BLaER1 treated with 17β-estradiol and CSF1 and Interleukin-3, amounts not matched to agents 10 nM and 100 nM (cell line): ENCODE measurements at regions not wholly inside any gene's neighbourhood (a gene's known extent, or its start where the extent isn't known, plus 50 kb on each side); places are given as distances from the start of the nearest gene placed in this dataset.
"Not testable (repeated sequence)": the region's sequence is repeated elsewhere in the genome, so short reads cannot be mapped to it uniquely, and the experiment has no call there.

Experiments
- H3K27ac ChIP-seq, 11 experiments: shearing (Covaris generic); formaldehyde crosslinking; 2 replicates each; pipeline ENCODE4 v1.8.1; 2022
- H3K27me3 ChIP-seq, 11 experiments: shearing (Covaris generic); formaldehyde crosslinking; 2 replicates each; pipeline ENCODE4 v1.8.1; 2022
- H3K36me3 ChIP-seq, 11 experiments: shearing (Covaris generic); formaldehyde crosslinking; 2 replicates each; pipeline ENCODE4 v1.8.1; 2022
- H3K4me1 ChIP-seq, 10 experiments: shearing (Covaris generic); formaldehyde crosslinking; 2 replicates each; pipeline ENCODE4 v1.8.1; 2022
- H3K4me2 ChIP-seq, 11 experiments: shearing (Covaris generic); formaldehyde crosslinking; 2 replicates each; pipeline ENCODE4 v1.8.1; 2022
- H3K4me3 ChIP-seq, 10 experiments: shearing (Covaris generic); formaldehyde crosslinking; 2 replicates each; pipeline ENCODE4 v1.8.1; 2022
- H3K9ac ChIP-seq, 11 experiments: shearing (Covaris generic); formaldehyde crosslinking; 2 replicates each; pipeline ENCODE4 v1.8.1; 2022
- H3K9me3 ChIP-seq, 11 experiments: shearing (Covaris generic); formaldehyde crosslinking; replicated peaks in 1 of 11; 2 replicates each; pipeline ENCODE4 v1.8.1; 2022
- H4K20me1 ChIP-seq, 11 experiments: shearing (Covaris generic); formaldehyde crosslinking; 2 replicates each; pipeline ENCODE4 v1.8.1; 2022
- Cebpa-rat ChIP-seq, 11 experiments: shearing (Covaris generic); IDR thresholded peaks; 2 replicates each; pipeline ENCODE4 v1.8.1; 2022

DNA sequence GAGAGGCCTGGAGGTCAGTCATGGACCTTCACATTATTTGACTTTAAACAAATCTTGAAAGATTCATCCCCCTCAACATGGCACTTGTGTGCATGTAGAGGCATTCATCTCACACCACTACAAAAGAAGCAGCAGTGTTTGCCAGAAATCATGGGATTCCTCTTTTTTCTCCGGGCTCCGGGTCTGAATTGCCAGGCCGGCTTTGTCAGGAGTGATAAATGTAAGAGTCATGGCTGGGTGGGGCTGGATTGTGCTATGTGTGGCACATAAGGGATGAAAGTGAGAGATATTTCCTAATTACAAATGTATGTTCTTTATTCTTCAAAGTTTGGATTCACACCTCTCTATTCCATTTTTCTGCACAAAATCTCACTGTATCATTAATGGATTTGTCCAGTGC, 228.7 kb upstream of the FRG1 start:
- H3K9me3 ChIP-seq, result peaks cover 4 to 13% (median 7%) of the 10 kb centered on the region in 11 experiments; a peak in 12 of 22 replicates
- not testable (repeated sequence) for H3K4me1 ChIP-seq, H3K9ac ChIP-seq, H3K4me2 ChIP-seq, H3K36me3 ChIP-seq, H3K27ac ChIP-seq, H3K27me3 ChIP-seq, H4K20me1 ChIP-seq, H3K4me3 ChIP-seq

DNA sequence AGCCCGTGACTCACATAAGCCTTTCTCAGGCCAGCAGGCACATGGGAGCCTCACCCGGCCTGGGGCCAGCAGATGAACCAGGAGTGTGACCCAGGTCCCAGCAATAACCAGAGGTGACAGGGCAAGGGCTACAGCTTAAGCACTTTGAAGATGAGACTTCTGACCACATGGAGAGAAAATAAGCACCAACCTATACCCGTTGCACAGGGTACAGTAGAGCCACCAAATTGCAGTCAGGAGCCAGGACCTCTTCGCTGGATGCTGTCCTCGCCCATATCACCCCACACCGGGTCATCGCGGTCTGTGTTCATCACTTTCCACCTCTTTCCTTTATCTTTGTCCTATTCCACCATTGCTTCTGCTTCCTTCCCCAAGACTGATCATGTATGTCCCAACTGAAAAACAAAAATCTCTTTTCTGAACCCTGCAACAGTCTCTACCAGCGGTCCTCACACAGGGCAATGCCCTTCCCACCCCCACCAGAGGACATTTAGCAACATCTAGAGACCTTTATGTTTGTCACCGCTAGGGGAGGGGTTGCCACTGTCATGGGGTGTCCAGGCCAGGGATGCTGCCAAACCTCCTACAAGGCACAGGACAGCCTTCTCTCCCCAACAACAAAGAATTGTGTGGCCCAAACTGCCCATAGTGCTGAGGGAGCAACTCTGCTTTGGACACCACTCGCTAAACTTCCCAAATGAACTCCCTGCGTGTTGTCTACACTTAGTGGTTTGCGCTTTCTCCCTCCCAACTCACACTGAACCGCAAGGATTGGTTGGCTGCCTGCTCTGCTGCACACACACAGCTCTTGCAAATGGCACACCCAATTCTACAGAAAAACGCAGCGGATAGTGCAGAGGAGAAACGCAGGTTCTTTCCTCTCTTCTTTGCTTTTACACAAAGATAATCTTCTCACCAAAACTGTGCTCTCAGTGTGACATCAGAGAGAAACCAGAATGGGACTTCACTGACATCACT, 219.4 kb upstream of the FRG1 start:
- H3K4me1 ChIP-seq, H3K4me3 ChIP-seq, H3K36me3 ChIP-seq, H3K4me2 ChIP-seq, H3K9ac ChIP-seq, H3K27me3 ChIP-seq, H3K27ac ChIP-seq, H4K20me1 ChIP-seq: not testable (repeated sequence)
- H3K9me3 ChIP-seq, result peaks cover 0 to 13% (median 4%) of the 10 kb centered on the region in 11 experiments; a peak in 9 of 22 replicates

DNA sequence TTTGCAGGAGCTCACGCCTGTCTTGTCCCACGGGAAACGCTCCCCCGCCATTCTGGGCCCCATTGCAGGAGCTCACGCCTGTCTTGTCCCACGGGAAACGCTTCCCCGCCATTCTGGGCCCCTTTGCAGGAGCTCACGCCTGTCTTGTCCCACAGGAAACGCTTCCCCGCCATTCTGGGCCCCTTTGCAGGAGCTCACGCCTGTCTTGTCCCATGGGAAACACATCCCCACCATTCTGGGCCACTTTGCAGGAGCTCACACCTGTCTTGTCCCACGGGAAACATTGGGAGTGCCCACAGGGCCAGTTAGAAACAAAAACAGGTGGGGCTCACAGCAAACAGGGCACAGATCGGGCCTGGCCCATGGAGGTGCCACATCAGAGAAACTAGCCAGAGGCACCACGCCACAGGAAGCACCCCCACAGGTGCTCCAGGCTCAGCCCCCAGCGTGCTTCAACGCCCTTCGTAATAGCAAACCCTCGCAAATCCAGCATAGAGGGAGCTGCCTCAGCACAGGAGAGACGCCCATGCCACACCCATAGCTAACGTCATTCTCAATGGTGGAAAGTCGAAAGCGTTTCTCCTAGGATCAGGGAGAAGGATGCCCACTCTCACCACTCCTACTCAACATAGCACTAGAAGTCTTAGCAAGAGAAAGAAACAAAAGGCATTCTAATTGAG, 218.2 kb upstream of the FRG1 start:
- H3K36me3 ChIP-seq, H3K9ac ChIP-seq, H3K27ac ChIP-seq, H3K4me1 ChIP-seq, H3K4me2 ChIP-seq, H4K20me1 ChIP-seq, H3K27me3 ChIP-seq, H3K4me3 ChIP-seq: not testable (repeated sequence)
- peaks cover 0 to 13% (median 4%) of the 10 kb centered on the region in 11 experiments; a peak in 9 of 22 replicates for H3K9me3 ChIP-seq

DNA sequence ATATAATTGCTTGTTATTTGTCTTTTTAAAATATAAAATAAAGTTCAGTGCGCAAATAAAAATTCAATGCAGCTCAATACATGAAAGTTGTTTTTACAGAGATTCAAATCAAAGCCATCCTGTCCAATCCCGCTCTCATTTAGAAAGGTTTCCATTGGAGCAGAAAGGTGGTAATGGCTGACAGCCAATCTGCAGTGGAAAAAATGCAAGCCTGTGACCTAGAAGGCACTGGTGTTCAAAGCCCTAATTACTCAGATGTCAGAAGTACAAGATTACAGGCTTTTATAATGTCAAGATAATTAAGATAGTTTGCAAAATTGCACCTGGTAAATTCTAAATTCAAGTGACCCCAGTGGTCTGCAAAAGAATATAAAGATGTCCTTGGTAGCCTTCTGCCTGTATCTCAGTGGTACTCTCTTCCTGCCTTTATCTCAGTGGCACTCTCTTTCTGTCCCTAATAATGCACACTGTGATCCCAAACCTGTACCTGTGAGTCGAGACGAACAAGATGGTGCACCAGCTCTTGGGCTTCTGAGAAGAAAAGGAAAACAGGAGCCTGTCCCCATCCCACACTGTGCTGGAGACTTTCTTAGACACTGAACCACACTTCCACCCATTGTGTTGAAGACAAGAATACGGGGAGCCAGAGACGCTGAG, 212.6 kb upstream of the FRG1 start:
- not testable (repeated sequence) for H3K36me3 ChIP-seq, H3K27ac ChIP-seq, H3K9me3 ChIP-seq, H3K4me1 ChIP-seq, H3K4me3 ChIP-seq, H3K27me3 ChIP-seq, H4K20me1 ChIP-seq, H3K9ac ChIP-seq, H3K4me2 ChIP-seq

DNA sequence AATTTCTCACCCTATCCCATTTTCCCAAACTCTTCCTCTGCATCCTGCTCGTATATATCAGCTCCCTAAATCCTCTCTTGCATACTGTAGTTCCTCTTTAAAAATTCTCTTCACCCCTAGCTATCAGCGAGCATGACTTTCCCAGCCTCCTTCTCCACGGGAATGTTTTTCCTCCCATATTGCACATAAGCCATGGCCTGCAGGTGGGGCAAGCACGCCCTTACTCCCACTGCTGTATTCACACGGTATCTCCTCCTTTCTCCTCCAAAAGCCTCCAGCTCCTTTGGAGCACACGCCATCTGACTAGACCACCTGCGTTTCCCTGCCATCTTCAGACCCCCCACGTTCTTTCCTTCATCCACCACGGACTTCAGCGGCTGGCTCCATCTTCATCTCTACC, 208.7 kb upstream of the FRG1 start:
- not testable (repeated sequence) for H3K27me3 ChIP-seq, H4K20me1 ChIP-seq, H3K4me2 ChIP-seq, H3K4me1 ChIP-seq, H3K9ac ChIP-seq, H3K36me3 ChIP-seq, H3K9me3 ChIP-seq, H3K4me3 ChIP-seq, H3K27ac ChIP-seq

- not testable (repeated sequence) for H3K27ac ChIP-seq, H3K4me2 ChIP-seq, H3K9me3 ChIP-seq, H3K36me3 ChIP-seq, H3K4me1 ChIP-seq, H3K9ac ChIP-seq, H3K4me3 ChIP-seq, H4K20me1 ChIP-seq, H3K27me3 ChIP-seq
Observed at GRCh38 chr4:189733507-189733906, 207.2 kb upstream of the FRG1 start.

DNA sequence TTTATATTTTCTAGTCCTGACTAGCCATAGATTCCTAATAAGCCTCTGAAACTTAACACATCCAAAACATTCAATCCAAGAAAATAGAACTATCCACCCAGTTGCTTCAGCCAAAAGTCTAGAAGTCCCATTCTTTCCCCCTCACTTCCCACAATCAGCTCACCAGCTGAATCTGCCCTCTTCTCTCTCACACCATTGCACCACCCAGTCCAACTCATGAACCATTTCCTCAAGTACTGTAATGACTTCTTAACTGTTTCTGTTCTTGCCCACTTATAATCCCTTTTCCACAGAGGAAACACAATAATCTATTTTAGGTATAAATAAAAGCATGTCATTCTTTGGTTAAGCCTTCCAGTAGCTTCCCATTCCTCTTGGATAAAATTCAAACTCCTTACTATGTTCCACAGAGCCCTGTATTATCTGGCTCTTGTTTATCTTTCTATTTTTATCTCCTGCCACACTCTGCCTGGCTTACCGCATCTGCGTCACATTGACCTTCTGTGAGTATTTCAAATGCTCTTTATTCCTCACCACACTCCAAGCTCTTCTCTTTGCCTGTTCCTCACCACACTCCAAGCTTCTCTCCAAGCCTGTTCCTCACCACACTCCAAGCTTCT, 205.9 kb upstream of the FRG1 start:
- H3K4me1 ChIP-seq, H3K4me3 ChIP-seq, H3K9me3 ChIP-seq, H3K9ac ChIP-seq, H3K36me3 ChIP-seq, H3K27me3 ChIP-seq, H3K4me2 ChIP-seq, H3K27ac ChIP-seq, H4K20me1 ChIP-seq: not testable (repeated sequence)

DNA sequence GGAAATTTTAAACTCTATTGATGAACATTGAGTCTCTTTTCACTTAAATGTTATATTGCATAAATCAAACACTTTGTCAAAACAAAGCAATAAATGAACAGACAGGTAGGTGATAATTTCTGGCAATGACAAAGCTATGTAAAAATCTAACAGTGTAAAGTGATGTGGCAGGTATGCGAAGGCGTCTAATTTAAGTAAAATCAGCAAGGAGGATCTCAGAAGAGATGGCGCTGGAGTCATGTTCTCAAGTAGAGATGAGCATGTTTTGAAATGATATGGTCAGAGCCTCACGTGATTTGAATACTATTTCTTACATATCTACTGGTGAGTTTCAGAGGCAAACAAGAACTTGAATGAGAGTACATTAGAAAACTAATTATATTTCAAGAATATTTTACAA, 204.0 kb upstream of the FRG1 start:
- not testable (repeated sequence) for H3K4me2 ChIP-seq, H3K27ac ChIP-seq, H4K20me1 ChIP-seq, H3K9me3 ChIP-seq, H3K9ac ChIP-seq, H3K4me3 ChIP-seq, H3K4me1 ChIP-seq, H3K27me3 ChIP-seq, H3K36me3 ChIP-seq

DNA sequence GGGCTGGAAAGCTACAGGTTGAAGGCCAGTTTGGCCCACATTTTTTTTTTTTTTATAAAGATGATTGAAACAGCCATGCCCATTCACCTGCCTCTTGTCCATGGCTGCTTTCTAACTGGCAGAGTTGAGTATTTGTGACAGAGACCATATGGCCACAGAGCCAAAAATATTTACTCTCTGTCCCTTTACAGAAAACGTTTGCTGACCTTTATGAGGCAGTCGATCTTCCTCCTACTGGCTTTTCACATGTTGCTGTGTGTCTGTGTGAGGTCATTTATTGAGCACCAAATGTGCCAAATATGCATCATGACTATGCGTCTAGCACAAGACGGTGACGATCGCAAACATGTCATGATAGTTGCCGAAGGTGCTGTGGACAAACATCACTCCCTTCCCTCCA, 200.6 kb upstream of the FRG1 start:
- not testable (repeated sequence) for H4K20me1 ChIP-seq, H3K27ac ChIP-seq, H3K36me3 ChIP-seq, H3K27me3 ChIP-seq, H3K4me3 ChIP-seq, H3K4me1 ChIP-seq, H3K4me2 ChIP-seq, H3K9ac ChIP-seq
- H3K9me3 ChIP-seq, result peaks cover 7 to 16% (median 11%) of the 10 kb centered on the region in 11 experiments; a peak in 15 of 22 replicates

- Histone ChIP-seq H3K4me3 (no peak overlapping the region), H3K9me3 (peaks cover 7 to 16% (median 11%) of the 10 kb centered on the region in 11 experiments; a peak in 15 of 22 replicates), H4K20me1 (no peaks in the 10 kb centered on the region), H3K9ac (no peak overlapping the region), H3K4me1 (no peaks in the 10 kb centered on the region), H3K27ac (no peak overlapping the region), H3K27me3 (no peaks in the 10 kb centered on the region), H3K36me3 (no peaks in the 10 kb centered on the region), H3K4me2 (no peak overlapping the region)
- no peak for TF ChIP-seq Cebpa-rat (IDR thresholded peaks at IDR 0.05)
Observed at GRCh38 chr4:189740873-189741272, 199.8 kb upstream of the FRG1 start.

DNA sequence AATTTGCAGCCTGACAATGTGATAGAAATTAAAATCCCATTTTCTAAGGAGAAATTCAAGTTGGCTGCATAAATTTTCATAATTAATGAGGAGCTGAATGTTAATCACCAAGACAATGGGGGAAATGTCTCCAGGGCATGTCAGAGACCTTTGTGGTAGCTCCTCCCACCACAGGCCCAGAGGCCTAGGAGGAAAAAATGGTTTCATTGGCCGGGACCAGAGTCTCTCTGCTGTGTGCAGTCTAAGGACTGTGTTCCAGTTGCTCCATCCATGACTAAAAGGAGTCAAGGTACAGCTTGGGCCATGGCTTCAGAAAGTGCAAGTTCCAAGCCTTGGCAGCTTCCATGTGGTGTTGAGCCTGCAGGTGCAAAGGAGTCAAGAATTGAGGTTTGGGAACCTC, 187.6 kb upstream of the FRG1 start:
- not testable (repeated sequence) for H3K9ac ChIP-seq, H3K4me2 ChIP-seq, H3K27me3 ChIP-seq, H3K4me1 ChIP-seq, H4K20me1 ChIP-seq, H3K27ac ChIP-seq, H3K36me3 ChIP-seq
- Histone ChIP-seq H3K9me3 (peaks cover 19 to 26% (median 22%) of the 10 kb centered on the region in 11 experiments), H3K4me3 (0 out of 20 replicates have a peak overlapping the region, but pooled peaks of 1 of the 10 experiments have one; percentile 8)
